Upper lobe of left lung (tissue), 4 donors: ENCODE measurements at regions not wholly inside any gene's neighbourhood (a gene's known extent, or its start where the extent isn't known, plus 50 kb on each side); places are given as distances from the start of the nearest gene placed in this dataset.

Experiments used
- EP300 ChIP-seq, 4 donors: sonication (generic); formaldehyde crosslinking; IDR thresholded peaks; one replicate each; pipeline ENCODE4 v1.5.1; 2017; ENCODE audit warnings: antibody characterized with exemption in 4 of 4, control low read depth in 2 of 4
- POLR2A ChIP-seq, 4 donors: fragments of 450-650 bp; IDR thresholded peaks; one replicate each; pipeline ENCODE4 v1.5.1; 2016 to 2017; ENCODE audit warnings: antibody characterized with exemption in 4 of 4, mild to moderate bottlenecking in 2 of 4
- POLR2AphosphoS5 ChIP-seq, 2 donors: sonication (generic); formaldehyde crosslinking; IDR thresholded peaks; one replicate each; pipeline ENCODE4 v1.5.1; 2017; ENCODE audit warnings: antibody characterized with exemption in 2 of 2
- TF ChIP-seq, protein P1 (sequence below), 6 experiments: fragments of 450-650 bp in 4 of 6; fragments of 200-600 bp in 2 of 6; sonication (generic) in 2 of 6; IDR thresholded peaks; one replicate each; pipeline ENCODE4 v1.5.1; 2016 to 2019; ENCODE audit warnings: antibody characterized with exemption in 6 of 6

DNA sequence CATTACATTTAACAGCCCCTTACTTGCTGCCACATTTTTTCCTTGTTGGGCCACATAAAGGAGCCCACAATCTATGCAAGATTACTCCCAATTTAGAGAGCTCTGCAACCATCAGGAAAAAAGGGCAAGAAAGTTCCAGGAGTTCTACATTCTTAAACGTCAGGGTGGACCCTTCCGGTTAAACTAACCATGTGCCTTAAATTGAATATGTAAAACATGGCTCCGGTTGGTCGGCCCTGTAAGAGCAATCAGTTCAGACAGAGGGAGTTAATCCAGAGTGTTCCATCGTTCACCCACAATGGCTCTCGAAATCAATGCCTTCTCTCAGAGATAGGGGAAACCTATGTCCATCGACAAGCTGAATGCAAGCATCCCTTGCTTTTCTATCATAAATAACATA is 253.7 kb upstream of the PFKP start:
- TF ChIP-seq, protein P1, sequence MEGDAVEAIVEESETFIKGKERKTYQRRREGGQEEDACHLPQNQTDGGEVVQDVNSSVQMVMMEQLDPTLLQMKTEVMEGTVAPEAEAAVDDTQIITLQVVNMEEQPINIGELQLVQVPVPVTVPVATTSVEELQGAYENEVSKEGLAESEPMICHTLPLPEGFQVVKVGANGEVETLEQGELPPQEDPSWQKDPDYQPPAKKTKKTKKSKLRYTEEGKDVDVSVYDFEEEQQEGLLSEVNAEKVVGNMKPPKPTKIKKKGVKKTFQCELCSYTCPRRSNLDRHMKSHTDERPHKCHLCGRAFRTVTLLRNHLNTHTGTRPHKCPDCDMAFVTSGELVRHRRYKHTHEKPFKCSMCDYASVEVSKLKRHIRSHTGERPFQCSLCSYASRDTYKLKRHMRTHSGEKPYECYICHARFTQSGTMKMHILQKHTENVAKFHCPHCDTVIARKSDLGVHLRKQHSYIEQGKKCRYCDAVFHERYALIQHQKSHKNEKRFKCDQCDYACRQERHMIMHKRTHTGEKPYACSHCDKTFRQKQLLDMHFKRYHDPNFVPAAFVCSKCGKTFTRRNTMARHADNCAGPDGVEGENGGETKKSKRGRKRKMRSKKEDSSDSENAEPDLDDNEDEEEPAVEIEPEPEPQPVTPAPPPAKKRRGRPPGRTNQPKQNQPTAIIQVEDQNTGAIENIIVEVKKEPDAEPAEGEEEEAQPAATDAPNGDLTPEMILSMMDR (IDR thresholded peaks at IDR 0.05): no peak
- TF ChIP-seq POLR2AphosphoS5 (IDR thresholded peaks at IDR 0.05): no peak
- TF ChIP-seq POLR2A (IDR thresholded peaks at IDR 0.05): no peak
- no peak for TF ChIP-seq EP300 (IDR thresholded peaks at IDR 0.05)
